Endothelial cell (in vitro differentiated cells): ENCODE measurements at regions not wholly inside any gene's neighbourhood (a gene's known extent, or its start where the extent isn't known, plus 50 kb on each side); places are given as distances from the start of the nearest gene placed in this dataset.

ENCODE experiments used
- DNase-seq: peaks from one replicate; pipeline ENCODE4 v3.0.0; 2021; ENCODE audit warnings: low spot score
- H3K27ac Mint-ChIP-seq: one replicate; pipeline ENCODE4 v1.8.0; 2021; ENCODE audit warnings: mixed read lengths, inconsistent platforms; ENCODE audit not compliant: unreplicated experiment
- H3K27me3 Mint-ChIP-seq: one replicate; pipeline ENCODE4 v1.8.0; 2021; ENCODE audit warnings: mild to moderate bottlenecking, moderate library complexity, mixed read lengths, inconsistent platforms; ENCODE audit not compliant: unreplicated experiment
- H3K36me3 Mint-ChIP-seq: one replicate; pipeline ENCODE4 v1.8.0; 2021; ENCODE audit warnings: mild to moderate bottlenecking, low read depth, mixed read lengths, inconsistent platforms; ENCODE audit not compliant: unreplicated experiment
- H3K4me1 Mint-ChIP-seq: one replicate; pipeline ENCODE4 v1.8.0; 2021; ENCODE audit warnings: mild to moderate bottlenecking, mixed read lengths, inconsistent platforms; ENCODE audit not compliant: unreplicated experiment
- H3K4me3 Mint-ChIP-seq: one replicate; pipeline ENCODE4 v1.8.0; 2021; ENCODE audit warnings: mild to moderate bottlenecking, mixed read lengths, inconsistent platforms; ENCODE audit not compliant: unreplicated experiment
- H3K9me3 Mint-ChIP-seq: one replicate; pipeline ENCODE4 v1.8.0; 2021; ENCODE audit warnings: mixed read lengths, inconsistent platforms; ENCODE audit not compliant: unreplicated experiment
- TF ChIP-seq, protein P1 (sequence below): fragments of 200-600 bp; sonication (generic); IDR thresholded peaks from one replicate; pipeline ENCODE4 v1.5.0; 2021; ENCODE audit warnings: antibody characterized with exemption; ENCODE audit not compliant: unreplicated experiment

- TF ChIP-seq, protein P1, sequence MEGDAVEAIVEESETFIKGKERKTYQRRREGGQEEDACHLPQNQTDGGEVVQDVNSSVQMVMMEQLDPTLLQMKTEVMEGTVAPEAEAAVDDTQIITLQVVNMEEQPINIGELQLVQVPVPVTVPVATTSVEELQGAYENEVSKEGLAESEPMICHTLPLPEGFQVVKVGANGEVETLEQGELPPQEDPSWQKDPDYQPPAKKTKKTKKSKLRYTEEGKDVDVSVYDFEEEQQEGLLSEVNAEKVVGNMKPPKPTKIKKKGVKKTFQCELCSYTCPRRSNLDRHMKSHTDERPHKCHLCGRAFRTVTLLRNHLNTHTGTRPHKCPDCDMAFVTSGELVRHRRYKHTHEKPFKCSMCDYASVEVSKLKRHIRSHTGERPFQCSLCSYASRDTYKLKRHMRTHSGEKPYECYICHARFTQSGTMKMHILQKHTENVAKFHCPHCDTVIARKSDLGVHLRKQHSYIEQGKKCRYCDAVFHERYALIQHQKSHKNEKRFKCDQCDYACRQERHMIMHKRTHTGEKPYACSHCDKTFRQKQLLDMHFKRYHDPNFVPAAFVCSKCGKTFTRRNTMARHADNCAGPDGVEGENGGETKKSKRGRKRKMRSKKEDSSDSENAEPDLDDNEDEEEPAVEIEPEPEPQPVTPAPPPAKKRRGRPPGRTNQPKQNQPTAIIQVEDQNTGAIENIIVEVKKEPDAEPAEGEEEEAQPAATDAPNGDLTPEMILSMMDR, result no peak
- Mint-ChIP-seq H3K4me1 (peaks cover 5% of the 10 kb centered on the region), H3K27me3 (no peaks in the 10 kb centered on the region)
Observed at GRCh38 chr2:67642961-67643360, 245.8 kb downstream of the ETAA1 start.

DNA sequence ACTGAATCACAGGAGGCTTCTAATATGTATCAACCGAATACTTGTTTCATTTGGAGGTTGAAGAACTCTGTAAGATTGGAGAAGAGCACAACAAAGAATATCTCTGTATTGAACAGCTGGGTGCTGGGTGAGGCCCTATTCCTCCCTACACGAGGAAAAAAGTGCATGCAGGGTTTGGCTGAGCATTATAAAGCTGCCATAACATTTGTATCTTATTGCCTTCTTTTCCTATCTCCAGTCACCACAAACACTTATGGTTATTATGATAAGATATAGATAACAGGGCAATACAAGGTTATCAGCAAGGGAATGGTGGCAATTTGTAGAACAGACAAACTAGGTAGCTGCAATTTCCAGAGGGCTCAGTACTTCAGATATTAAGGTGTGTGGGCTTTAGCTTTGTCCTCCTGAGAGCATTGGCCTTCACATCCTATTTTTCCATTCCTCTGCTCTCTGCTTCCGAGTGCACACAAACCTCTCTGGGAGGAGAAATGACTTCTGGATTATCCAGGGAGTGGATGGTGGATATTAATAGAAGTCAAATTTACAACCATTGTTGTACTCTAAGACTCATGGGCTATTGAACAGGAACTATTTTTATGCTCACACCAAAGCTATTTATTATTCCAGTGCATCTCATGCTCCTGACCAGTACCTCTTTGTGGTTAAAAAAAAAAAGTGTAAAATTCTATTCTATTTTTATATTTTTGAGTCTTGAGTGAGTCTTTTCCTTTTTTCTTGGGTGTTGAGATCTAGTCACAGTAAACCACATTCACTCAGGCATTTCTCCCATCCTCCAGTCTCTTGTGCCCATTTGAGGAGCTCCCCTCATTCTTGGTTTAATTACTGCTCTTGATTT is 248.4 kb downstream of the ETAA1 start:
- TF ChIP-seq, protein P1, result no peak
- peaks cover 6% of the 10 kb centered on the region for H3K4me1 Mint-ChIP-seq
- H3K27me3 Mint-ChIP-seq, result no peaks in the 10 kb centered on the region
- peaks cover 4% of the 10 kb centered on the region for H3K36me3 Mint-ChIP-seq
- DNase-seq, result no peak
- no peak overlapping the region for H3K27ac Mint-ChIP-seq
- H3K4me3 Mint-ChIP-seq, result no peak overlapping the region
- no peaks in the 10 kb centered on the region for H3K9me3 Mint-ChIP-seq

More at GRCh38 chr2:67642961-67643360, 245.8 kb downstream of the ETAA1 start:
- no peak for DNase-seq
- Mint-ChIP-seq H3K36me3 (peaks cover 4% of the 10 kb centered on the region), H3K27ac (no peak overlapping the region), H3K9me3 (no peaks in the 10 kb centered on the region), H3K4me3 (no peak overlapping the region)

DNA sequence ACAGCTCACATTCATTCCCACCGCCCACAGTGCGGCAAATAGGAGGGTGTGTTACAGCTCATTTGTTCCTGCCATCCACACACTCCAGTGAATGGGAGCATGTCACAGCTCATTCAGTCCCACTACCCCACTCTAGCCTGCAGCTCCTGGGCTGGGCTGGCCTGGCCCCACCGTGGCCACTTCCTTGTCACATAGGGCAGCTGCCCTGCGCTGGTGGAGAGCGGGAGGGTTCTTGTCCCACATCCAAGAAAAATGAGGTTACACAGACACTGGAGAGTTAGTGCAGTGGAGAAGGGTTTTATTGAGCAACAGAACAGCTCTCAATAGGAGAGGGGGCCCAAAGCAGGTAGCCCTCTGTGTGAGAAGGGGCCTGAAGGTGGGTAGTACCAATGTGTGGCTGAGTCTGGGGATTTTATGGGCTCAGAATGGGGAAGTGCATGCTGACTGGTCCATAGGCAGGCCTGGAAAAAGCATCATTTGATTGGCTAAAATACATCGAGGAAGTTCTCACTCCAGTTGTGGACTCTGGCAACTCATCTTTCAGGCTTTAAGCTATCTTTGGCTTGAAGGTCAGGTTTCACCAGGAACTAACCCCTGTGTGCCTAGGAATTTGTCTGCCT is 249.7 kb downstream of the ETAA1 start:
- Mint-ChIP-seq H3K27ac (no peak overlapping the region), H3K9me3 (no peaks in the 10 kb centered on the region), H3K4me1 (peaks cover 15% of the 10 kb centered on the region), H3K36me3 (peaks cover 4% of the 10 kb centered on the region), H3K4me3 (no peak overlapping the region), H3K27me3 (no peaks in the 10 kb centered on the region)
- no peak for DNase-seq
- TF ChIP-seq, protein P1, result no peak

DNA sequence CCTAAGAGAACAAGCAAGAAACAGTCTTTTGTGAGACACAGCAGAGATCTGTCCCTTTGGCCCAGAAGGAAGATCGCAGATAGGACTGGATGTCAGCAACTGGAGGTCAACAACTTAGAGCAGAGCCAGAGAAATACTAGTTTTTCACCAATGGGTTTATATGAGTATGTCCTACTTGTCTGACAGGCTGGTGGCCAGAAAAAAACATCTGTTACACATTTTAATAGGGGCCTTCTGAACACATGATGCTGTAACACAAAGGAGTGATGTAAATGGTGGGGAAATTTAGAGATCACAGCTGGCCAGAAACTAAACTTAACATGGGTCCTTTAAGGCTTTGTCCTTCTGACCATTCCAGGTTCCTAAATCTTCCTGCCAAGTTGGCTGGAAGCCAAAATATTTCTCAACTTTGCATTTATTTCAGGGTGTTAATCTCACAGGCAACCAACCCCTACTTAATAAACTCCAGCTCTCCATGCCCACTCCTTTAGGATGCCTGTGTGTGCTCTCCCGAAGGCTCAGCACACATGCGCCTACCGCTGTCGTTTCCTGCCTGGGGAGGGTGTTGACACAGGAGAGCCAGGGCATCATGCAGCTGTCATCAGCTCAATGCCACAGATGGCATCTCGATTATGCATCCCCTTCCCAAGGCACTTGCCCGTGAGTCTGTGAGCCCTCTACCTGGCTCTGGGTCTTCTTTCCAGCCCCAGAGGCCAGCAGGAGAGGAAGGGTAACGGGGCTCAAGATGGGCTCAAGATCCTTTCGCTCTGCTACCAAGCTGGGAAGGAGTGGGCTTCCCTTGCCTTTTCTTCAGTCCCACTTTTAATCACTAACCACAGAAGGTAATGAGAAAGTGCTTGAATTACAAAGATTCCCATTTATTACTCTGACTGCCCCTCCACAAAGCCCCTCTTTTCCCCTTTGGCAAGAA is 252.5 kb downstream of the ETAA1 start:
- Mint-ChIP-seq H3K9me3 (peaks cover 7% of the 10 kb centered on the region), H3K4me1 (peaks cover 20% of the 10 kb centered on the region), H3K36me3 (peaks cover 8% of the 10 kb centered on the region), H3K4me3 (no peak overlapping the region), H3K27me3 (no peaks in the 10 kb centered on the region), H3K27ac (no peak overlapping the region)
- TF ChIP-seq, protein P1, result no peak
- no peak for DNase-seq
